ENCODE measurements at regions not wholly inside any gene's neighbourhood (a gene's known extent, or its start where the extent isn't known, plus 50 kb on each side); places are given as distances from the start of the nearest gene placed in this dataset.

- DNase-seq (ENCODE audit: low read depth, low spot score), result no peak
Observed at GRCh38 chr13:107119989-107120881, 552.3 kb upstream of the ARGLU1 start.

- no peak for DNase-seq (ENCODE audit: low read depth, low spot score)
Observed at GRCh38 chr13:107118506-107118905, 550.6 kb upstream of the ARGLU1 start.

- peak; percentile 11 for DNase-seq (ENCODE audit: low read depth, low spot score)
Observed at GRCh38 chr13:107117327-107118012, 549.5 kb upstream of the ARGLU1 start.

- DNase-seq (ENCODE audit: low read depth, low spot score), result no peak
Observed at GRCh38 chr13:107113387-107113786, 545.5 kb upstream of the ARGLU1 start.

- DNase-seq (ENCODE audit: low read depth, low spot score), result no peak
Observed at GRCh38 chr13:107111248-107111647, 543.3 kb upstream of the ARGLU1 start.

GRCh38 chr13:107104631-107105030 is 536.7 kb upstream of the ARGLU1 start:
- DNase-seq (ENCODE audit: low read depth, low spot score), result peak; percentile 75

- DNase-seq (ENCODE audit: low read depth, low spot score), result no peak
Observed at GRCh38 chr13:107102676-107103075, 534.7 kb upstream of the ARGLU1 start.

GRCh38 chr13:107099661-107100060 is 531.7 kb upstream of the ARGLU1 start:
- DNase-seq (ENCODE audit: low read depth, low spot score), result peak; percentile 58

GRCh38 chr13:107097916-107098315 is 530.0 kb upstream of the ARGLU1 start:
- no peak for DNase-seq (ENCODE audit: low read depth, low spot score)

- DNase-seq (ENCODE audit: low read depth, low spot score), result no peak
Observed at GRCh38 chr13:107095876-107096275, 527.9 kb upstream of the ARGLU1 start.

- no peak for DNase-seq (ENCODE audit: low read depth, low spot score)
Observed at GRCh38 chr13:107091861-107092260, 523.9 kb upstream of the ARGLU1 start.

GRCh38 chr13:107091428-107091827 is 523.5 kb upstream of the ARGLU1 start:
- DNase-seq (ENCODE audit: low read depth, low spot score), result no peak

GRCh38 chr13:107088061-107088460 is 520.1 kb upstream of the ARGLU1 start:
- DNase-seq (ENCODE audit: low read depth, low spot score), result no peak

GRCh38 chr13:107079423-107080049 is 511.6 kb upstream of the ARGLU1 start:
- no peak for DNase-seq (ENCODE audit: low read depth, low spot score)

- DNase-seq (ENCODE audit: low read depth, low spot score), result no peak
Observed at GRCh38 chr13:107078229-107078765, 510.4 kb upstream of the ARGLU1 start.

GRCh38 chr13:107076801-107077200 is 508.9 kb upstream of the ARGLU1 start:
- DNase-seq (ENCODE audit: low read depth, low spot score), result no peak

GRCh38 chr13:107075576-107075975 is 507.6 kb upstream of the ARGLU1 start:
- no peak for DNase-seq (ENCODE audit: low read depth, low spot score)

GRCh38 chr13:107070792-107071191 is 502.9 kb upstream of the ARGLU1 start:
- no peak for DNase-seq (ENCODE audit: low read depth, low spot score)

GRCh38 chr13:107069108-107069776 is 501.3 kb upstream of the ARGLU1 start:
- no peak for DNase-seq (ENCODE audit: low read depth, low spot score)

GRCh38 chr13:107067381-107067780 is 499.4 kb upstream of the ARGLU1 start:
- DNase-seq (ENCODE audit: low read depth, low spot score), result no peak

- no peak for DNase-seq (ENCODE audit: low read depth, low spot score)
Observed at GRCh38 chr13:107066355-107066754, 498.4 kb upstream of the ARGLU1 start.

- no peak for DNase-seq (ENCODE audit: low read depth, low spot score)
Observed at GRCh38 chr13:107065036-107065435, 497.1 kb upstream of the ARGLU1 start.
